ENCODE measurements at regions not wholly inside any gene's neighbourhood (a gene's known extent, or its start where the extent isn't known, plus 50 kb on each side); places are given as distances from the start of the nearest gene placed in this dataset.
"Not testable (repeated sequence)": the region's sequence is repeated elsewhere in the genome, so short reads cannot be mapped to it uniquely, and the experiment has no call there.

DNA sequence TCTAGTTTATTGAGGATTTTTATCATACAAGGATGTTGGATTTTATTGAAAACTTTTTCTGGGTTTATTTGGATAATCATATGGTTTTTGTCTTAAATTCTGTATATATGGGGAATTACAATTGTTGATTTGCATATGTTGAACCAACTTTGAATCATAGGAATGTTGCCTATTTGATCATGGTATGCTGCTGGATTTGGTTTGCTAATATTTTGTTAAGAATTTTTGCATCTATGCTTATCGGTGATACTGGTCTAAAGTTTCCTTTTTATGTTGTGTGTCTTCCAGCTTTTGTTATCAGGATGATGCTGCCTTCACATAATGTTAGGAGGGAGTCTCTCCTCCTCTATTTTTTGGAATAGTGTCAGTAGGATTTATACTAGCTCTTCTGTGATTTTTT lies 745.0 kb downstream of the PRELID2 start:
- DNase-seq (ENCODE audit: low spot score), result no peak

DNA sequence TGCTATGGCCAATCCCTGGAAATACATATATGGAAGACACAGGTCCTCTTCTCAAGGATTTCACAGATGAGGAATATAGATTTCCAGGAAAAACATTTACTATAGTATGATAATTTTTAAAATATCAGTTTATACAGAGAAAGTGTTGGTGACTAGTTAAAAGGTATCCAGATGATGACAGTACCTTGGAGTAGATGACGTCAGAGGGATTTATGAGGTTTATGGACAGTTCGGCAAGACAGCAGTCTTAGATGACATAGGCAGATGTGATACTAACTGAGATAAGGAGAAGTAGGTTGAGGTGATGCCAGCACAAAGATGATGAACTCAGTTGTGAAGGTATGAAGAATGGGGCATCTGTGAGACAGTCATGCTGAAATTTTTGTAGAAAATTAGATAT lies 750.3 kb downstream of the PRELID2 start:
- DNase-seq (ENCODE audit: low spot score), result no peak

DNA sequence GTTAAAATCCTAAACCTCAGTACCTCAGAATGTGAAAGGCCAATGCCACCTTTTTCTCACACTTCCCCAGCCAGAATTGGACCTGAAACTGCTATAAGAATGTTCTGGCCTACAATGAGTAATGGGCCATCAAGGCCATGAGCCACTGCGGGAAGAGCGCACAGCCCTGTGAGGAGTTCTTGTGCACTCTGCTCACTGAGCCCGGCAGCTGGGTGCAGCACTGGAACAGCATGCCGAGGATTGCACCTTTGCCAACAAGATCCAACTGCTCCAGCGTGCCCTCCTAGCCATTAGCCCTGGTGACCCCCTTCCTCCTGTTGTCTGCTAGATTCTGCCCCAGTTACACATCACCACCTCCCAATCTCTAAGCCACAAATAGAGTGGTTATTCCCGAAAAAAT lies 758.1 kb downstream of the PRELID2 start:
- no peak for DNase-seq (ENCODE audit: low spot score)

DNA sequence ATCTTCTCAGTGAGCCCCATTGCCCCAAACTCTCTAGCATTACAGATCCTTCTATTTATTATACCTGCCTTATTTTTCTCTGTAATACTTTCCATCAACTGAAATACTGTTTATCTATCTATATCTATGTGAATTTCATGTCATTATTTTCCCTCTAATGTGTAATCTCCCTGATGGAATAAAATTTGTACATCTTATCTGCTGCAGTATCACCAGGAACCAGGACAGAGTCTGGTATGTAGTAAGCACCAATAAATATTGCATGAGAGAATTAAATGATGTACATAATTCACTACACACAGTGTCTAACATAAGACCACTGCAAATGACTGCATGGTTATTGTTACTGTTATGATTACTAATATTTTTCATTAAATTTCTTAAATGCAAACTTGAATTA lies 759.1 kb downstream of the PRELID2 start:
- DNase-seq (ENCODE audit: low spot score), result no peak

DNA sequence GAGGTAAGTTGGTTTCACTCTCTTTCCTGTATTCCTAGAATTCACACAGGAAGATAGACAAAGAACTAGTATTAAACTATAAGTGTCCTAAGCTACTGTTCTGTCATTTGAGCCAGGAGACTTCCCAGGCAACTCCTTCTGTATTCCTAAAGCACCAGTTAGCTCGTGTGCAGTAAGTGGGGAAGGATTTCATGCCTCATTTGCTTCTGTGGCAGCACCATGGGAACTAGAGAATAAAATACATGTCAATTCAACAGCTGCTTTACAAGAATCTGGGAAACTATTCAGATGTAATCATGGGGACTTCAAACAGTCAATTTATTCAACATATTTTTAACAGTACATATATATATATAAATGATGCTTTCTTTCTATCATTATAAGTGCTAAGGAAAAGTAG lies 762.3 kb downstream of the PRELID2 start:
- DNase-seq (ENCODE audit: low spot score), result no peak

DNA sequence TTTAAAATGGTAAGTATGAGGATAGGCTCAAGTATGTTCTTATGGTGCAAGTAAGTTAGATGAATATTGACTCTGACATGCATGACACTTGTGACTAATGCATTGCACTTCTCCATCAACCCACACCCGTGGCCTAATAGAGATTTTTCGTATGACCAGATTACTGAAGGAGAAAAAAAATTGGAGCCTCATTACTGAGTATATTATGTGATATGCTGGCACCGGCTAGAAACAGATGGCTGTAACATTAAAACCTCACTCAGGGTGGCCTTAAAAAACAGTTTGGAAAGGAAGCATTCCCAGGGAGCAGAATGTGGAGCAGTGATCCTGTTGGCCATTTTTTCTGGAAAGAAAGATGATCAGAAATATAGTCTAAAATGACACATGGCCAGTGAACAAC lies 766.4 kb downstream of the PRELID2 start:
- no peak for DNase-seq (ENCODE audit: low spot score)

DNA sequence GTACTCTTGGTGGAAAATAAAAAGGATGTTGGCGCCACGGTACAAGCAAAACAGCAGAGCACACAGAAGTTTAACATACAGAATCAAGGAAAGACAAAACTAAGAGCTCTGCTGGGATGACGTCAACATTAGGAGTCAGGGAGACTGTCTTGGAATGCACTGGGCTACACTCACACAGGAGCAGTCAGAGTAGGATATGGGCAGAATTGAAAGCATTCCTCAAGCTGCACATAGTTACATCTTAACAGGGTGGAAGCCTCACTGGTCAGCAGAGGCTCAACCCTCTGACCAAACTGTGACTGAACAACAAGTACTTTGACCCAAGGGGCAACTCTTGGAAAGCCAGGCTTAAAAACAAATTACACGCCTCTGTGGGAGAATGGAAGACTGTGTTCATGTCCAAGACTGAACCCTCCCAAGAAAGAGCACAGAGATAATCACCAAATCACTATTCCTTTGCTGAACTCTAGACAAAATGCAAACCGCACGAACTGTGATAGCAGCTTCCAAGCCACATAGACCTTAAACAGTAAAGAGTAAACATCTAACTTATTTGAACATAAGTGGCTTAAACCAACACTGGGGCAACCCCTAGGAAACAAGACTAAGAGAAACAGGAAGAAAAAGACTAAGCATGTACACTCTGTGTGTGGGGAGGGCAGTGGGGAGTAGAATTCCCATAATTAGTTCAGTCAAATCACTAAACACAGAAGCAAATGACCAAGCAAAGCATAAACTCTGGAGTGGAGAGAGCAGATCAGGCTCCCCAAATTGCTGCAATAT lies 772.7 kb downstream of the PRELID2 start:
- no peak for DNase-seq (ENCODE audit: low spot score)

DNA sequence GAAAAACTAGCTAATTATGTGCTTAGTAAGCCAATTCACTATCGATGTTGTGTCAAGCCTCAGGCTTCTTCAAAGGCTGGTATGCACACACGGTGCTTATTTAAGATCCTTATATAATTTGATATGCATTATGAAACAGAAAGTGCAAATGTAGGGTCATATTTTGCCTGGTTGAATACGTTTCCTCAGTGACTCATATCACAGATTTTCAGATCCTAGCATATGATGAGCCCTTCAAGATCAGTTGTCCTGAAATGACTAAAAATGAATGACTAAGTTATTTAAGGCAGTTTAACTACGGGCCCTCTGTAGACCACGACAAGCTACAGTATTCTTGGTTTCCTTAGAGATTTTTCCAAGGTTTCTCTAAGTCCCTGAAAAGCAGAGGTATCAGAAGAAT lies 778.3 kb downstream of the PRELID2 start:
- no peak for DNase-seq (ENCODE audit: low spot score)

DNA sequence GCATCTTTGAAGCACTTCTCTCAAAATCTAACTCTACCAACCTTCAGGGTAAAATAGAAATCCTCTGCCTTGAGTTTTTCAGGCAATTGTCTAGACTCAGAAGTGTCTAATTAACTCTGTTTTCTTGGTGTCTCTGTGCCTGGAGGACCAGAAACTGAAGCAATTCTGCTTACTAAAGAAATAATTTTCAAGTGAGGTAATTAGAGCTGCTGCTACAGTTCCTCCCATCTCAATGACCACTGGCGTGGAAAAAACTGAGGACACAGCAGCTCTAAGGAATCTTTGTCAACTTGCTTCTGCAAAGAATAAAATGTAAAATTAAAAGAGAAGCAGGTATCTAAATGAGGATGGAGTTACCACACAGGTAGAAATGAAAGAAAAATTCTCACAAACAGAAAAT lies 785.0 kb downstream of the PRELID2 start:
- DNase-seq (ENCODE audit: low spot score), result no peak

DNA sequence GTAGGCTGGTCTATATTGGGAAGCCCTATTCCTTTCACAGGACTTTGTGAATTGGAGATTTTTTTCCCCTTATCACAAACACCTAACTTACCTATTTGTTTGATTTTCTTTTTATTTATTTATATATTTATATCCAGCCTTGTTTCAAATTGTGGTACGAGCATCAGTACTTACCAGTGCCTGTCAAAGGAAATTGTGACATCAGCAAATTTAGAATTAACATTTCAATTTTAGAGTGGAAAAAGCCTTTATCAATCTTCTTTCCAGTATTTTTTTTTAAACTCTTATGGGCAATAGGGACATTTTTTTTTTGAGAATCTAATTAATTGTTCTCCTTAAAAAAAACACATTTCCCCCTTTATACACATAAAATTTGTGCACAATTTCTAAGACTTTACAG lies 790.2 kb downstream of the PRELID2 start:
- DNase-seq (ENCODE audit: low spot score), result no peak

DNA sequence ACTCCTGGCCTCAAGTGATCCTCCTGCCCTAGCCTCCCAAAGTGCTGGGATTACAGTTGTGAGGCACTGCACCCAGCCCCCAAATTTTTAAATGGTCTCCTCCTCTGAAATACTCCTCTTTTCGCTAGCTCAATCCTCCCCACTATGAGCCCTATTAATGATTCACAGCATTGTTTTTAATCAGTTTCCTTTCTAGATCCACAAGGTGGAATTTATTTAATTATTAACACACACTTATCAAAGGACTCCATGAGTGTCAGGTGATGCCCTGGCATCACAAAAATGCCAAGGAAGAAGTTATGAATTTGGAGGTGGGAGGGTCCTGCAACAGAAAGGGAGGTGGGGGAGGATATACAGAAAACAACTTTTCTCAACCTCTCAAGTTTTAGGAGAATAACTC lies 806.5 kb downstream of the PRELID2 start:
- no peak for DNase-seq (ENCODE audit: low spot score)

DNA sequence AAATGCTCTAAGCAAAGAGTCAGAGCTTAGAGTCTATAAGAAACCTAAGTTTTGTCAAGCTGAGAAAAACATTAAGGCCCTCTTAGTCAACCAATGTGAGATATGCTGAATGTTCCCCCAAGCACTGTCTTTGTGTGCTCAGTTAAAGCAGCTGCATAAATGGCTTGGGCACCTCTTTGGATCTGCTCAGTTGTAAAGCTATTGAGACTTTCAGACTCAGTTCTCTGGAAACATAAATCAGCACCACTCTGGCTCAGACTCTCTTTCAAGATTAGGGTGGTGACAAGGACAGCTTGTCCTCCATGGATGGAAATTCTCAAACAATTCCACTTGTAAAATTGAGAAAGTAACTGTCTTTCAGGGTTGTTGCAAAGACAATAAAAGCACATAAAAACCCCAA lies 807.9 kb downstream of the PRELID2 start:
- no peak for DNase-seq (ENCODE audit: low spot score)

DNA sequence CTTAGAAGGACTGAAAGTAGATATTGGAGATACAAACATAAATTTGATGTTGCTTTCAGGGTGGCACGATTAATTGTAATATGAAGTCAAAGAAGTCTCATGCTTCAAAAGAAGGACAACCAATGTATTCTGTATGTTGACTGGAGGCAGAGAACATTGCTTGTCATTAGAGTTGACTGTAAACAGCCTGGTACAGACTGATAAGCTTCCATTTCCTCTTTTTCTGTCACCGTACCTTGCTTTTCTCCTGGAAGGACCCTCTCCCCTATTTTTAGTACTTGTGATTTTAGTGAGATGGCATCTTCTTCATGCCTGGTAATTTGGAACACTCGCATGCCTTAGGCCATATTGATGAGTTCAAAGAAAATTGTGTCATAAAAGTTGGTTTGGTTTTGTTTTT lies 809.4 kb downstream of the PRELID2 start:
- DNase-seq (ENCODE audit: low spot score), result no peak

DNA sequence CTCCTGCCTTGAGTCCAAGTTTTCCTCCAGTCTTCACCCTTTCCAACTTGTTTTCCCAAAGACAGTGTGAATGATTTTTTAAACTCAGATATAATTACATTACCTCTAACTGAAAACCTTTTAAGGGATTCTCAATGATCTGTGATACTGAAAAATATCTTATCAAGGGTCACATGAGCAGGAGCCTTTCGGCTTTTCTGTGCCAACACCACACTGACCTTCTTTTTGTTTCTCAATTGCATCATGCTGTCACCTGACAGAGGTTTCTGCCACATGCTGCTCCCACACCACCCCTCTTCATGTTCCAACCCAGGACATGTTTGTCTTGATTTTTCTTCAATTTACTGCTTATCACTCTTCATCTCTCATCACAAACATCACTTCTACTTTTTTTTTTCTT lies 820.0 kb downstream of the PRELID2 start:
- no peak for DNase-seq (ENCODE audit: low spot score)

DNA sequence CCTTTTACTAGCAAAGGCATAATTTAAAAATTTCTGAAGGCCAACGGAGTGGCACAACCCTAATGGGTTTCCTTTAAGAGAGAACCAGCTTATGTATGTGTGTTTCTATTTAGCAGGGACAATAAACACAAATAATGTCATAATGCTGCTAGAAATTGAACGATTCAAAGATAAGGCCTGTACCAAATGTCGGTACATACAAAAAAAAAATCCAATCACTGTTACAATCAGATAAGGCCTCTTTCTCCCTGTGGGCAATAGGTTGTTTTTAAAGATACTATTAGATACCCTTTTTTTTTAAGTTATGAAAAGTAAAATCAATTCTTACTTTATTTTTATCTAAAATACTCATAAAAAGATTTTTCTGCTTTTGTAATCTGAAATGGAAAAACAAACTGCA lies 821.0 kb downstream of the PRELID2 start:
- no peak for DNase-seq (ENCODE audit: low spot score)

DNA sequence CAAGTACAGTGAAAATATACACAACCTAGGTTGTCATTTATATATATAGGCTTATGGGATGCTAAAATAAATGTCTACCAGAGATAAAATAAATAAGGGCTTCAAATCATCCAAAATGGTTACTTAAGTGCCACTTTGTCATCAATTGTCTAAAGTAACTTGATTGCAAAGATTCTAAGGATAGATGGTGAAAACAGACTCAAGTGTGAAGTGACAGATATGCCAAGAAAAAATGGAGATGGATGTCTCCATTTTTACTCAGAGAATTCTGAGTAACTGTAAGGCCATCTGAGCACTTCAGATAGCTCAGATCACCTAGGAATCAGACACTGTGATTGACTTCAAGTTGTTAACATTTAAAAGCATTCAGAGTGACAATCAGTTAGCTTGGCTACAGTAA lies 824.3 kb downstream of the PRELID2 start:
- no peak for DNase-seq (ENCODE audit: low spot score)

DNA sequence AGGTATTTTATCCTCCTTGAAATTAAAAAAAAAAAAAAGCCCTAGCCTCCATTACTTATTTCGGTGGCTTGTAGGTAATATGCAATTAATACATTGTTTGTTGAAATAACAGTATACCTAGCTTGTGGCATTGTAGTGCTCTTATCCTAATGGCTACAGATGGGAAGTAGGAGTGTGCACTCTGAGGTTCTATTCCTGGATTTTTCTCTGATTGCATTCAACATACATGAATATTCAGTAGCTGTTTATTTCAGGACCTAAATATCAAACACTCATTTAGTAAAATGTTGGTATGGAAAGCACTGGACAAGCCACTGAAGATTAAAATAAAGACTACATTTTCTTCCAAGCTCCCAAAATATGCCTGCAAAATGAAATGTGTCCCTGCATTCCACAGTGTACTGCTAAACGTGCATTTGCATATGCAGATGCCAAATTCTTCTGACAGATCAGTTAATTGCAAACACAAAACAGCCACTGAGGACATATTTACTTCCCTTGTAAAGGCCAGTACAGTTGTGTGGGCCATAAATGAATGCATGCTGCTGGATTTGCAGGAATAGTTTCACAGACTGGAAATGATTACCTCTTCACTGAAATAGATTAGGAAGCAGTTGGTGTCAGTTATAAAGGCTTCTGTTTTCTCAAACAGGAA lies 826.1 kb downstream of the PRELID2 start:
- DNase-seq (ENCODE audit: low spot score), result no peak

DNA sequence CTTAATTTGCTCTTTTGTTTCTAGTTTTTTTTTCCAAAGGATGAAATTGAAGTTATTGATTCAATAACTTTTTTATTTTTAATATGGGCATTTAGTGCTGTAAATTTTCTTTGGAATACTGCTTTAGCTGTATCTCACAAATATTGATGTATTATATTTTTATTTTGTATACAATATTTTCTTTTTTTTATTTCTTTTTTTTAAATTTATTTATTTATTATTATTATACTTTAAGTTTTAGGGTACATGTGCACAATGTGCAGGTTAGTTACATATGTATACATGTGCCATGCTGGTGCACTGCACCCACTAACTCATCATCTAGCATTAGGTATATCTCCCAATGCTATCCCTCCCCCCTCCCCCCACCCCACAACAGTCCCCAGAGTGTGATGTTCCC lies 823.7 kb downstream of the KCTD16 start:
- DNase-seq (ENCODE audit: low spot score), result not testable (repeated sequence)

DNA sequence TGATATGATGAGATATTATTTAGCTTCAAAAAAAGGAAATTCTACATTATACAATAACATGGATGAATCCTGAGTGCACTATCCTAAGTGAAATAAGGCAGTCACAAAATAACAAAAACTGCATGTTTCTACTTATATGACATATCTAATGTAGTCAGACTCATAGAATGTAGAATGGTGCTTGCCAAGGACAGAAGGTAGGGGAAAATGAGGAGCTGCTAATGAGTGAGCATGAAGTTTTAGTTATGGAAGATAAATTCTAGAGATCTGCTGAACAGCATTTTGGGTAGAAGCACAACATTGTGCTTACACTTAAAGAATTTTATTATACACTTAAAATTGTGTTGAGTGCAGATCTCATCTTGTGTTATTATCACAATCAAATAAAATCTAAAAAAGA lies 812.4 kb downstream of the KCTD16 start:
- DNase-seq (ENCODE audit: low spot score), result no peak

DNA sequence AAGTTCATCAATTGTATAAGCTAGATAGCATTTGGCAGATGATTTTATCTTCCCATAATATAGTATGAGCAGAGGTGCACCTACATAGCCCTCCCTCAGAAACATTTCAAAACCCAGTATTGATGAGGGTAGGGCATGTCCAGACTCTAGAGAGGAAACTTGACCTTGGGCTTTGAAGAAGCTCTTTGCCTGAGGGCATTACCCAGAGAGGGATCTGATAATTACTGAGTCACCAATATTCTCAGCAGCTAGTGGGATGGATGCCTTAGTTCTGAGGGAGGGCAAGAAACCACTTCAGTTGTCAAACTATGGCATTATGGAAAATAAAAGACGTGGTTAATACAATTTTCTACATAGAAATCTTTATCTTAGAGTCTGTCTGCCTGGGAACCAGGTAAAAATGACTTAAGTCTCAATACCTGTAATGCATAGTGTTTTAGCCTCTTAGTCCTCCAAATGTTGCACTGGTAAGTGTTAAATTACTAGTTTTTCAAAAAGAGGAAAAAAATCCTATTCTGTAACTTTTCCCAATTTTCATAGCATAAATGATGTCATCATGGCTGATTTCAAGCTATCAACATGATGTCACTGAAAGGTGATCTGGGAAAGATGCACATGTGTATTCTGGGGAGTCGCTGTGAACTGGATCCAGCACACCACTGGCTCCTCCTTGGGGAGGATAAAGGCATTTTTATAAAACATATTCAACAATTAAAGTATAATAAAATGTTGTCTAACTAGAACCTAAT lies 809.0 kb downstream of the KCTD16 start:
- DNase-seq (ENCODE audit: low spot score), result no peak

DNA sequence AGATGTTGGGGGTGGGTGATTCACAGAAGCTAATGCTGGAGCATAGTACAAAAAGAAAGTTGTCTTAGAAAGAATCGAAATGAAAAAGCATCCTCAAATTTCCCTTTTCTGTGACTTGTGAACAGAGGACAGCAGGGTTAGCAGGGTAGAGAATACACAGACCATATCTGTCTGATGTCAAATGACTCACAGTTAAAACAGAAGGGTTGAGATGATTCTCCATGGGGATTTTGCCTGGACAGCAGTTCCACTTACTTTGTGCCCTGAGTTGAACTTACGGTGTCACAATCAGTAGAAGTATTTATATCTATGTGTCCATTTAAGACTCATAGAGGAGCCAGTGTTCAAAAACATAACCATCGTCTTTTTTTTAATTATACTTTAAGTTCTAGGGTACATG lies 801.6 kb downstream of the KCTD16 start:
- no peak for DNase-seq (ENCODE audit: low spot score)

DNA sequence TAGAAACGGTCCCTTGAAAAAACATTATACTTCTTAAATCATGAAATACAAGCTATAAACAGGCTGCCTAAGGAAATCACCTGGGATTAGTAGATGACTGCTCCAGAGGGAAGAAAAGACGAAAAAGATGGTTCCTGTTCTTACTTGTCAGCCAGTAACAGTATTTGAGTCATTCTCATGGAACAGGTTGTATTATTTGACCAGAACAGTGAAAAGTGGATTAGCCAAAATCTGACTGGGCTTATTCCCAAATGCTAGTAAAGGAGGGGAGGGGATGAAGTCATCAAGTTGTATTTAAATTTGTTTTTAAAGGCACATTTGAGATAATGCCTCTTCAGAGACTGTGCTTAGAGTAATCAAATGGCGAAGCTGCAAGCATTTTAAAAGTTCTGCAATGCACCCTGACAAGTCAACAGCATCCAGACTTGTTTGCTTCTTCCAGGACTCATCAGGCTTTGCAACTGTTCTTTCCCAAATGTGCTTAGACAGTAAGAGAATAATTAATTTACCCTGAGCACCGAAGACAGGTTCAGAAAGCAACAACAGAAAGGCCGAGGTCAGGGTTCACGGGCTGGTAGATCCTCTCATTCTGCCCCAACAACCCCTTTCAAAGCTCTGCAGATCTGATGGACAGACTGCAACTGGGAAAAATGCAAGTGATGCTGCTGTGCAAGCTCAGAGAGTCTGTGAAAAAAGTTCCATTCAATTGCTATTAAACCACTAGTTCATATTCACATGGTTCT lies 800.6 kb downstream of the KCTD16 start:
- no peak for DNase-seq (ENCODE audit: low spot score)

DNA sequence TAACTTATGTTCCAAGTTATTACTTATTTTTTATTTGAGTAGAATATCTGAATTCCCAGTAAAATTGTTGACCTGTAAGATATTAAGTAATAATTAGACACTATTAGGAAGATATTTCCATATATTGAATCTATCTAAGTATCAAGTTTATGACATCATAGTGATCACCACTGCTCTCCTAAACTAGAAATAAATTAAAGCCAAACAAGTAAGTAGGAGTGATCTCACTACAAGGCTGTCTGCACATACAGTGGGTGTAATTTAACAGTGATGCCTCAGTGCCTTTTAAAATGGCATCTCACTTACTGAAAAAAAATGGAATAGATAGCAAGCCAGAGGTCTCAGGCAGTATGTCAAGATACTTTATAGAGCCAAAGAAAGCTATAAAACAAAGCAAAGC lies 789.6 kb downstream of the KCTD16 start:
- DNase-seq (ENCODE audit: low spot score), result no peak

Data from HuH-7.5 (cell line).